GM23338 (cell line): ENCODE measurements at regions not wholly inside any gene's neighbourhood (a gene's known extent, or its start where the extent isn't known, plus 50 kb on each side); places are given as distances from the start of the nearest gene placed in this dataset.
"Not testable (repeated sequence)": the region's sequence is repeated elsewhere in the genome, so short reads cannot be mapped to it uniquely, and the experiment has no call there.

Experiments
- CREB1 ChIP-seq: fragments of 250-450 bp; sonication (Bioruptor Pico); IDR thresholded peaks from 2 replicates; pipeline ENCODE4 v1.5.0; 2020; ENCODE audit warnings: low read depth, mild to moderate bottlenecking, moderate library complexity
- EZH2 ChIP-seq: fragments of 200-600 bp; sonication (generic); IDR thresholded peaks from one replicate; pipeline ENCODE4 v1.8.0; 2017; ENCODE audit warnings: antibody characterized with exemption, mild to moderate bottlenecking, low read depth; ENCODE audit not compliant: unreplicated experiment
- EZH2phosphoT487 ChIP-seq: fragments of 200-600 bp; sonication (generic); IDR thresholded peaks from one replicate; pipeline ENCODE4 v1.8.1; 2018; ENCODE audit warnings: antibody characterized with exemption; ENCODE audit not compliant: unreplicated experiment
- JUNB ChIP-seq: IDR thresholded peaks from one replicate; pipeline ENCODE4 v1.6.1; 2016; ENCODE audit warnings: antibody characterized with exemption; ENCODE audit not compliant: unreplicated experiment
- NANOG ChIP-seq: IDR thresholded peaks from 2 replicates; pipeline ENCODE4 v1.6.1; 2016; ENCODE audit warnings: antibody characterized with exemption, borderline replicate concordance
- POLR2AphosphoS5 ChIP-seq: IDR thresholded peaks from 2 replicates; pipeline ENCODE4 v1.6.1; 2016; ENCODE audit warnings: antibody characterized with exemption, low read depth
- STAT1 ChIP-seq: IDR thresholded peaks from one replicate; pipeline ENCODE4 v1.6.1; 2016; ENCODE audit warnings: antibody characterized with exemption; ENCODE audit not compliant: unreplicated experiment
- ZNF114 ChIP-seq: fragments of 250-450 bp; sonication (Bioruptor Pico); IDR thresholded peaks from 2 replicates; pipeline ENCODE4 v1.5.0; 2020; ENCODE audit warnings: mild to moderate bottlenecking, moderate library complexity
- ZNF331 ChIP-seq: fragments of 250-450 bp; sonication (Bioruptor Pico); IDR thresholded peaks from 2 replicates; pipeline ENCODE4 v1.5.0; 2020; ENCODE audit warnings: low read depth, mild to moderate bottlenecking, moderate library complexity
- TF ChIP-seq, protein P1 (sequence below): IDR thresholded peaks from one replicate; pipeline ENCODE4 v1.6.1; 2018; ENCODE audit warnings: antibody characterized with exemption; ENCODE audit not compliant: unreplicated experiment
- TF ChIP-seq, protein P2 (sequence below), 2 experiments: fragments of 200-600 bp in 1 of 2; sonication (generic) in 1 of 2; conservative IDR thresholded peaks; 2 replicates each; pipeline versions ENCODE4 v1.5.1 to v1.6.1; 2016 to 2017; ENCODE audit warnings: antibody characterized with exemption in 2 of 2, low read depth in 2 of 2, mild to moderate bottlenecking in 2 of 2, moderate library complexity in 1 of 2
- TF ChIP-seq, protein P3 (sequence below): IDR thresholded peaks from 2 replicates; pipeline ENCODE4 v1.6.1; 2016; ENCODE audit warnings: antibody characterized with exemption

DNA sequence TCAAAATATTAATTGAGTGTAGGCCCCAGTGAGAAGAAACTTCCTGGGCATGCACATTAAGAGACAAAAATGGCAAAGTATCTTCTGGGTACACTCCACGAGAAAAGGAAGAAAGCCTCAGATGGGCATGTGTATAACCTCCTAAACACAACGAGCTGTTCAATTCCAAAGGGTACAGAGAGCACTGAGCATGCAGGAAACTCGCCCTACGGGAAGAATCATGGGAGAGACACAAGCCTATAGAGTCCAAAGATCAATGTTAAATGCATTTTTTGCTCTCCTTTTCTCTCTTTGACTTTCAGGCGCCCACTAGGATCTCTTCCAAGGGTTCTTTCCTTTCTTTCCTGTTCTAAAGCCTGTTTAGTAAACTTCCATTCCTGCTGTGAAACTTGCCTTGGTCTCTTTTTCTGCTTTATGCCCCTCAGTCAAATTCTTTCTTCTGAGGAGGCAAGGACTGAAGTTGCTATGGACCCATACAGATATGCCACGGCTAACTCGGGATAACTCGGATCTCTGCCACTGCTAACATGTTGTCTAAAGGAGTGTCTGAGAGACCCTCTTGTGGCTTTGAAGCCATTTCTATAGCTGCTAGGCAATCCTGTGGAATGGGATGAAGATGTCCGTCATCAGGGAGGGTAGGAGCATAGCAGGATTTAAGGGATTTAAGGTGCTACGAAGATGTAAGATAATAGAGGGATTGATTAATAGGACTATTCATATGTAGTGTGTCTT is 99.5 kb upstream of the MTLN start:
- TF ChIP-seq, protein P1, sequence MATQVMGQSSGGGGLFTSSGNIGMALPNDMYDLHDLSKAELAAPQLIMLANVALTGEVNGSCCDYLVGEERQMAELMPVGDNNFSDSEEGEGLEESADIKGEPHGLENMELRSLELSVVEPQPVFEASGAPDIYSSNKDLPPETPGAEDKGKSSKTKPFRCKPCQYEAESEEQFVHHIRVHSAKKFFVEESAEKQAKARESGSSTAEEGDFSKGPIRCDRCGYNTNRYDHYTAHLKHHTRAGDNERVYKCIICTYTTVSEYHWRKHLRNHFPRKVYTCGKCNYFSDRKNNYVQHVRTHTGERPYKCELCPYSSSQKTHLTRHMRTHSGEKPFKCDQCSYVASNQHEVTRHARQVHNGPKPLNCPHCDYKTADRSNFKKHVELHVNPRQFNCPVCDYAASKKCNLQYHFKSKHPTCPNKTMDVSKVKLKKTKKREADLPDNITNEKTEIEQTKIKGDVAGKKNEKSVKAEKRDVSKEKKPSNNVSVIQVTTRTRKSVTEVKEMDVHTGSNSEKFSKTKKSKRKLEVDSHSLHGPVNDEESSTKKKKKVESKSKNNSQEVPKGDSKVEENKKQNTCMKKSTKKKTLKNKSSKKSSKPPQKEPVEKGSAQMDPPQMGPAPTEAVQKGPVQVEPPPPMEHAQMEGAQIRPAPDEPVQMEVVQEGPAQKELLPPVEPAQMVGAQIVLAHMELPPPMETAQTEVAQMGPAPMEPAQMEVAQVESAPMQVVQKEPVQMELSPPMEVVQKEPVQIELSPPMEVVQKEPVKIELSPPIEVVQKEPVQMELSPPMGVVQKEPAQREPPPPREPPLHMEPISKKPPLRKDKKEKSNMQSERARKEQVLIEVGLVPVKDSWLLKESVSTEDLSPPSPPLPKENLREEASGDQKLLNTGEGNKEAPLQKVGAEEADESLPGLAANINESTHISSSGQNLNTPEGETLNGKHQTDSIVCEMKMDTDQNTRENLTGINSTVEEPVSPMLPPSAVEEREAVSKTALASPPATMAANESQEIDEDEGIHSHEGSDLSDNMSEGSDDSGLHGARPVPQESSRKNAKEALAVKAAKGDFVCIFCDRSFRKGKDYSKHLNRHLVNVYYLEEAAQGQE, result not testable (repeated sequence)
- TF ChIP-seq POLR2AphosphoS5; JUNB; ZNF114 (CRISPR knock-in tag); ZNF331 (CRISPR knock-in tag); EZH2; CREB1 (CRISPR knock-in tag); NANOG; STAT1; EZH2phosphoT487: not testable (repeated sequence)
- TF ChIP-seq, protein P2, sequence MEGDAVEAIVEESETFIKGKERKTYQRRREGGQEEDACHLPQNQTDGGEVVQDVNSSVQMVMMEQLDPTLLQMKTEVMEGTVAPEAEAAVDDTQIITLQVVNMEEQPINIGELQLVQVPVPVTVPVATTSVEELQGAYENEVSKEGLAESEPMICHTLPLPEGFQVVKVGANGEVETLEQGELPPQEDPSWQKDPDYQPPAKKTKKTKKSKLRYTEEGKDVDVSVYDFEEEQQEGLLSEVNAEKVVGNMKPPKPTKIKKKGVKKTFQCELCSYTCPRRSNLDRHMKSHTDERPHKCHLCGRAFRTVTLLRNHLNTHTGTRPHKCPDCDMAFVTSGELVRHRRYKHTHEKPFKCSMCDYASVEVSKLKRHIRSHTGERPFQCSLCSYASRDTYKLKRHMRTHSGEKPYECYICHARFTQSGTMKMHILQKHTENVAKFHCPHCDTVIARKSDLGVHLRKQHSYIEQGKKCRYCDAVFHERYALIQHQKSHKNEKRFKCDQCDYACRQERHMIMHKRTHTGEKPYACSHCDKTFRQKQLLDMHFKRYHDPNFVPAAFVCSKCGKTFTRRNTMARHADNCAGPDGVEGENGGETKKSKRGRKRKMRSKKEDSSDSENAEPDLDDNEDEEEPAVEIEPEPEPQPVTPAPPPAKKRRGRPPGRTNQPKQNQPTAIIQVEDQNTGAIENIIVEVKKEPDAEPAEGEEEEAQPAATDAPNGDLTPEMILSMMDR (conservative IDR thresholded peaks at IDR 0.05; ENCODE audit: low read depth in 2 of 2), result not testable (repeated sequence)
- TF ChIP-seq, protein P3, sequence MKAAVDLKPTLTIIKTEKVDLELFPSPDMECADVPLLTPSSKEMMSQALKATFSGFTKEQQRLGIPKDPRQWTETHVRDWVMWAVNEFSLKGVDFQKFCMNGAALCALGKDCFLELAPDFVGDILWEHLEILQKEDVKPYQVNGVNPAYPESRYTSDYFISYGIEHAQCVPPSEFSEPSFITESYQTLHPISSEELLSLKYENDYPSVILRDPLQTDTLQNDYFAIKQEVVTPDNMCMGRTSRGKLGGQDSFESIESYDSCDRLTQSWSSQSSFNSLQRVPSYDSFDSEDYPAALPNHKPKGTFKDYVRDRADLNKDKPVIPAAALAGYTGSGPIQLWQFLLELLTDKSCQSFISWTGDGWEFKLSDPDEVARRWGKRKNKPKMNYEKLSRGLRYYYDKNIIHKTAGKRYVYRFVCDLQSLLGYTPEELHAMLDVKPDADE, result not testable (repeated sequence)
